ENCODE measurements at regions not wholly inside any gene's neighbourhood (a gene's known extent, or its start where the extent isn't known, plus 50 kb on each side); places are given as distances from the start of the nearest gene placed in this dataset.

GRCh38 chr3:168338161-168338560, 242.4 kb upstream of the GOLIM4 start:
- Histone ChIP-seq H3K27ac (no peak overlapping the region), H3K9ac (ENCODE audit: low read depth in 2 of 2, low read length in 2 of 2) (no peak overlapping the region), H3K27me3 (no peaks in the 10 kb centered on the region), H3K4me1 (no peaks in the 10 kb centered on the region), H3K4me3 (no peak overlapping the region), H3K9me3 (no peaks in the 10 kb centered on the region), H3K36me3 (no peaks in the 10 kb centered on the region)
- no peak for TF ChIP-seq CTCF (IDR thresholded peaks at IDR 0.05)
- DNase-seq = no peak
- intact Hi-C loops (cut with DNase I) = no loop called here

GRCh38 chr3:168336276-168336675, 240.6 kb upstream of the GOLIM4 start:
- Histone ChIP-seq H3K4me1 (no peaks in the 10 kb centered on the region), H3K9me3 (no peaks in the 10 kb centered on the region), H3K9ac (ENCODE audit: low read depth in 2 of 2, low read length in 2 of 2) (no peak overlapping the region), H3K27ac (no peak overlapping the region), H3K36me3 (no peaks in the 10 kb centered on the region), H3K27me3 (no peaks in the 10 kb centered on the region), H3K4me3 (no peak overlapping the region)
- no peak for TF ChIP-seq CTCF (IDR thresholded peaks at IDR 0.05)
- no peak for DNase-seq
- intact Hi-C loops (cut with DNase I) = no loop called here

GRCh38 chr3:168333410-168333935, 237.7 kb upstream of the GOLIM4 start:
- H3K4me1 ChIP-seq = no peaks in the 10 kb centered on the region
- no peaks in the 10 kb centered on the region for H3K9me3 ChIP-seq
- no peak overlapping the region for H3K9ac ChIP-seq (ENCODE audit: low read depth in 2 of 2, low read length in 2 of 2)
- no peak for DNase-seq
- intact Hi-C loops (cut with DNase I) = no loop called here
- H3K36me3 ChIP-seq = no peaks in the 10 kb centered on the region
- H3K4me3 ChIP-seq = no peak overlapping the region
- no peak for TF ChIP-seq CTCF (IDR thresholded peaks at IDR 0.05)
- H3K27ac ChIP-seq = no peak overlapping the region
- no peaks in the 10 kb centered on the region for H3K27me3 ChIP-seq

GRCh38 chr3:168331756-168332155, 236.0 kb upstream of the GOLIM4 start:
- Histone ChIP-seq H3K27ac (no peak overlapping the region), H3K36me3 (no peaks in the 10 kb centered on the region), H3K9ac (ENCODE audit: low read depth in 2 of 2, low read length in 2 of 2) (no peak overlapping the region), H3K9me3 (no peaks in the 10 kb centered on the region), H3K4me3 (no peak overlapping the region), H3K27me3 (no peaks in the 10 kb centered on the region), H3K4me1 (no peaks in the 10 kb centered on the region)
- intact Hi-C loops (cut with DNase I) = no loop called here
- DNase-seq = no peak
- no peak for TF ChIP-seq CTCF (IDR thresholded peaks at IDR 0.05)

GRCh38 chr3:168330983-168331382, 235.3 kb upstream of the GOLIM4 start:
- Histone ChIP-seq H3K36me3 (no peaks in the 10 kb centered on the region), H3K27ac (no peak overlapping the region), H3K4me3 (no peak overlapping the region), H3K4me1 (no peaks in the 10 kb centered on the region), H3K9me3 (no peaks in the 10 kb centered on the region), H3K27me3 (no peaks in the 10 kb centered on the region), H3K9ac (ENCODE audit: low read depth in 2 of 2, low read length in 2 of 2) (no peak overlapping the region)
- no peak for TF ChIP-seq CTCF (IDR thresholded peaks at IDR 0.05)
- no peak for DNase-seq
- intact Hi-C loops (cut with DNase I) = no loop called here

GRCh38 chr3:168327856-168328255, 232.1 kb upstream of the GOLIM4 start:
- H3K27me3 ChIP-seq = no peaks in the 10 kb centered on the region
- H3K4me1 ChIP-seq = no peaks in the 10 kb centered on the region
- H3K4me3 ChIP-seq = no peak overlapping the region
- no peak for TF ChIP-seq CTCF (IDR thresholded peaks at IDR 0.05)
- intact Hi-C loops (cut with DNase I) = no loop called here
- H3K9me3 ChIP-seq = no peaks in the 10 kb centered on the region
- no peaks in the 10 kb centered on the region for H3K36me3 ChIP-seq
- no peak overlapping the region for H3K9ac ChIP-seq (ENCODE audit: low read depth in 2 of 2, low read length in 2 of 2)
- no peak for DNase-seq
- no peak overlapping the region for H3K27ac ChIP-seq
